ENCODE measurements at regions not wholly inside any gene's neighbourhood (a gene's known extent, or its start where the extent isn't known, plus 50 kb on each side); places are given as distances from the start of the nearest gene placed in this dataset.

DNA sequence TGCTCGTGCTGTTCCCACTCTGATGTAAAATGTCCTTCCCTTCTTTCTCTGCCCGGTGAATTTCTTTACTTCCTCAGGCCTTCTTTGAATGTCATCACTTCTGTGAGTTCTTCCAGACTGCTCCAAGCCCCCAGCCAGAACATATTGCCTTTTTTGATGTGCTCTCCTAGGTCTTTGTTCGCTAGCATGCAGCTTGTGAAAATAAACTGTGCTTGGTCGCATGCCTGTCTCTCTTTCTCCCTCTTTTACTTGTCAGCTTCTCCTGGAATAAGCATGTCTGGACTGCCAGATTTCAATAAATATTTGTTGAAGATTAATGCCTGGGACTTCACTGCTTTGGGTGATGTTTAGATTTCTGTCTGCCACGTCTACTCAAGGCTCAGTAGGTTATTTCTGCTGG lies 82.7 kb upstream of the ARHGAP28 start:
- H4K20me1 ChIP-seq (ENCODE audit: insufficient read depth): no peaks in the 10 kb centered on the region
- H3K4me1 ChIP-seq (ENCODE audit: low read depth, poor library complexity, severe bottlenecking): no peaks in the 10 kb centered on the region
- TF ChIP-seq CTCF (conservative IDR thresholded peaks at IDR 0.05; ENCODE audit: low read depth, low read length): no peak
- no peak overlapping the region for H3K4me2 ChIP-seq
- H3K4me3 ChIP-seq (IDR thresholded peaks at IDR 0.05; ENCODE audit: insufficient read depth, low read depth, low read length): no peak overlapping the region
- no peak overlapping the region for H3K27ac ChIP-seq
- no peak overlapping the region for H3K9ac ChIP-seq
- H2AFZ ChIP-seq (ENCODE audit: low read depth): no peak overlapping the region
- no peaks in the 10 kb centered on the region for H3K79me2 ChIP-seq (ENCODE audit: insufficient read depth, low read depth)
- no peaks in the 10 kb centered on the region for H3K27me3 ChIP-seq (ENCODE audit: insufficient read depth, low read depth)
- H3K36me3 ChIP-seq (ENCODE audit: insufficient read depth): no peaks in the 10 kb centered on the region

- Histone ChIP-seq H2AFZ (ENCODE audit: low read depth) (no peak overlapping the region), H3K36me3 (ENCODE audit: insufficient read depth) (no peaks in the 10 kb centered on the region), H3K79me2 (ENCODE audit: insufficient read depth, low read depth) (no peaks in the 10 kb centered on the region), H3K4me1 (ENCODE audit: low read depth, poor library complexity, severe bottlenecking) (no peaks in the 10 kb centered on the region), H3K4me2 (no peak overlapping the region), H4K20me1 (ENCODE audit: insufficient read depth) (no peaks in the 10 kb centered on the region), H3K4me3 (IDR thresholded peaks at IDR 0.05; ENCODE audit: insufficient read depth, low read depth, low read length) (no peak overlapping the region), H3K27me3 (ENCODE audit: insufficient read depth, low read depth) (no peaks in the 10 kb centered on the region), H3K27ac (no peak overlapping the region), H3K9ac (no peak overlapping the region)
- TF ChIP-seq CTCF (conservative IDR thresholded peaks at IDR 0.05; ENCODE audit: low read depth, low read length): no peak
Measured at GRCh38 chr18:6648581-6648980, 80.9 kb upstream of the ARHGAP28 start.

GRCh38 chr18:6649421-6650126 lies 79.9 kb upstream of the ARHGAP28 start:
- Histone ChIP-seq H3K4me3 (IDR thresholded peaks at IDR 0.05; ENCODE audit: insufficient read depth, low read depth, low read length) (no peak overlapping the region), H3K4me1 (ENCODE audit: low read depth, poor library complexity, severe bottlenecking) (no peaks in the 10 kb centered on the region), H2AFZ (ENCODE audit: low read depth) (no peak overlapping the region), H3K27me3 (ENCODE audit: insufficient read depth, low read depth) (no peaks in the 10 kb centered on the region), H3K27ac (no peak overlapping the region), H3K4me2 (no peak overlapping the region), H3K79me2 (ENCODE audit: insufficient read depth, low read depth) (no peaks in the 10 kb centered on the region), H3K9ac (no peak overlapping the region), H3K36me3 (ENCODE audit: insufficient read depth) (no peaks in the 10 kb centered on the region), H4K20me1 (ENCODE audit: insufficient read depth) (no peaks in the 10 kb centered on the region)
- no peak for TF ChIP-seq CTCF (conservative IDR thresholded peaks at IDR 0.05; ENCODE audit: low read depth, low read length)

- TF ChIP-seq CTCF (conservative IDR thresholded peaks at IDR 0.05; ENCODE audit: low read depth, low read length): no peak
- H4K20me1 ChIP-seq (ENCODE audit: insufficient read depth): no peaks in the 10 kb centered on the region
- H2AFZ ChIP-seq (ENCODE audit: low read depth): no peak overlapping the region
- H3K27me3 ChIP-seq (ENCODE audit: insufficient read depth, low read depth): no peaks in the 10 kb centered on the region
- no peaks in the 10 kb centered on the region for H3K4me1 ChIP-seq (ENCODE audit: low read depth, poor library complexity, severe bottlenecking)
- H3K4me2 ChIP-seq: no peak overlapping the region
- no peaks in the 10 kb centered on the region for H3K79me2 ChIP-seq (ENCODE audit: insufficient read depth, low read depth)
- no peak overlapping the region for H3K4me3 ChIP-seq (IDR thresholded peaks at IDR 0.05; ENCODE audit: insufficient read depth, low read depth, low read length)
- H3K27ac ChIP-seq: no peak overlapping the region
- H3K9ac ChIP-seq: no peak overlapping the region
- no peaks in the 10 kb centered on the region for H3K36me3 ChIP-seq (ENCODE audit: insufficient read depth)
Measured at GRCh38 chr18:6650127-6650507, 79.4 kb upstream of the ARHGAP28 start.

Measured in KMS-11 (cell line).